Thyroid gland (tissue), 4 donors: ENCODE measurements at regions not wholly inside any gene's neighbourhood (a gene's known extent, or its start where the extent isn't known, plus 50 kb on each side); places are given as distances from the start of the nearest gene placed in this dataset.

ENCODE experiments used
- POLR2A ChIP-seq, 2 donors: fragments of 450-650 bp; IDR thresholded peaks; one replicate each; pipeline ENCODE4 v1.6.1; 2017; ENCODE audit warnings: antibody characterized with exemption in 2 of 2, mild to moderate bottlenecking in 2 of 2, moderate library complexity in 1 of 2
- TF ChIP-seq, protein P1 (sequence below), 6 experiments: fragments of 200-600 bp in 3 of 6; fragments of 450-650 bp in 3 of 6; sonication (generic) in 3 of 6; IDR thresholded peaks; one replicate each; pipeline ENCODE4 v1.5.1; 2016 to 2019; ENCODE audit warnings: antibody characterized with exemption in 6 of 6, mild to moderate bottlenecking in 2 of 6, inconsistent platforms in 1 of 6, moderate library complexity in 1 of 6

DNA sequence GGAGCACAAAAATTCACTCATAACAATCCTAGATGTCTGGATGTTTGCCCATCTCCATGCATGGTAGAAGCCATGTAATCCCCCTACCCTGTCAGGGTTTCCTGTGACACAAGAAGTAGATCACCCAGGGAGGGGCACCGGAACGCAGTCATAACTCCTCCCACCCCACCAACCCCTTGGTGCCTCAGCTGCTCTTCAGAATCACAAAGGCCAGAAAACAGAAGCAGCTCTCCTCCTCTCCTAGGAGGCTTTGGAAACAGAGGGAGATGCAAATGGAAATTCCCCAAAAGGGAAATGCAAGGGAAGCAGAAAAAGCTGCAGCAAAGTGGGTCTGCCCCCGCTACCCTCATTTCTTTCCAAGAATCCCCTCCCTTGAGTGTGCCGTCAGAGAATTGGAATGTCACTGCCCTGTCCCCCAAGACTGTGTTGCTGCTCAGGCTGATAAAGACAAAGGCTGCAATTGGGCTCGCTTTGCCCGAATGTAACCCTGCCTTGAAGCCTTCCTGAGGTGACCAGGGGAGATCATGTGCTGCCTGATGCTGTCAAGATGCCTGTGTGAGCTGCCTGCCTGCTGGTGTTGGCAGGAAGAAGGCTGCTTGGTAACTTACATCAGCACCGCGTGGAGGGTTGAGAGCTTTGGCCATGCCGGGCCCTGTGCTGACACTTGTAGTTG lies 65.5 kb upstream of the ABCA1 start:
- no peak for TF ChIP-seq POLR2A (IDR thresholded peaks at IDR 0.05)
- TF ChIP-seq, protein P1, sequence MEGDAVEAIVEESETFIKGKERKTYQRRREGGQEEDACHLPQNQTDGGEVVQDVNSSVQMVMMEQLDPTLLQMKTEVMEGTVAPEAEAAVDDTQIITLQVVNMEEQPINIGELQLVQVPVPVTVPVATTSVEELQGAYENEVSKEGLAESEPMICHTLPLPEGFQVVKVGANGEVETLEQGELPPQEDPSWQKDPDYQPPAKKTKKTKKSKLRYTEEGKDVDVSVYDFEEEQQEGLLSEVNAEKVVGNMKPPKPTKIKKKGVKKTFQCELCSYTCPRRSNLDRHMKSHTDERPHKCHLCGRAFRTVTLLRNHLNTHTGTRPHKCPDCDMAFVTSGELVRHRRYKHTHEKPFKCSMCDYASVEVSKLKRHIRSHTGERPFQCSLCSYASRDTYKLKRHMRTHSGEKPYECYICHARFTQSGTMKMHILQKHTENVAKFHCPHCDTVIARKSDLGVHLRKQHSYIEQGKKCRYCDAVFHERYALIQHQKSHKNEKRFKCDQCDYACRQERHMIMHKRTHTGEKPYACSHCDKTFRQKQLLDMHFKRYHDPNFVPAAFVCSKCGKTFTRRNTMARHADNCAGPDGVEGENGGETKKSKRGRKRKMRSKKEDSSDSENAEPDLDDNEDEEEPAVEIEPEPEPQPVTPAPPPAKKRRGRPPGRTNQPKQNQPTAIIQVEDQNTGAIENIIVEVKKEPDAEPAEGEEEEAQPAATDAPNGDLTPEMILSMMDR (IDR thresholded peaks at IDR 0.05): no peak
